HG03558 (cell line): ENCODE measurements at regions not wholly inside any gene's neighbourhood (a gene's known extent, or its start where the extent isn't known, plus 50 kb on each side); places are given as distances from the start of the nearest gene placed in this dataset.

ENCODE experiments used
- ATAC-seq: cut with Tn5 transposase; IDR thresholded peaks from one replicate; pipeline ENCODE4 v1.9.1; 2021; ENCODE audit warnings: moderate number of reproducible peaks; ENCODE audit not compliant: unreplicated experiment; ENCODE audit errors: extremely low read depth

DNA sequence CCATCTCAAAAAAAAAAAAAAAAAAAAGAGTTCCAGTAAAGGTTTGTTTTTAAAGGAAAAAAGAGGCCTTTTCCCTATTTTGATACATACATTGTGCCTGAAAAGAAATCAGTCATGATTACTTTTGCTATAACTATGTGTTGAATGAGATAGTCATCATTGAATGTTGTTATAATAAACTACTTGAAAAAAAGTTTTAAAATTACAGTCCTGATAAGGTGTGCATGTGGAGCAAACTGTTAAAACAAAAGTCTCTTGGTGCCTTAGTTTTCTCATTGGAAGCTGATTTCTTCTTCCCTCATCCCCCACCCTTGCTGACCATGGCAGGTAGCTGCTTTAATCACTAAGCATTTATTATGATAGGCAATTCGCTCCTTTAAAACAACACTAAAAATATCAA lies 172.3 kb upstream of the TBCA start:
- ATAC-seq = no peak

GRCh38 chr5:77947041-77947428 lies 170.9 kb upstream of the TBCA start:
- no peak for ATAC-seq

DNA sequence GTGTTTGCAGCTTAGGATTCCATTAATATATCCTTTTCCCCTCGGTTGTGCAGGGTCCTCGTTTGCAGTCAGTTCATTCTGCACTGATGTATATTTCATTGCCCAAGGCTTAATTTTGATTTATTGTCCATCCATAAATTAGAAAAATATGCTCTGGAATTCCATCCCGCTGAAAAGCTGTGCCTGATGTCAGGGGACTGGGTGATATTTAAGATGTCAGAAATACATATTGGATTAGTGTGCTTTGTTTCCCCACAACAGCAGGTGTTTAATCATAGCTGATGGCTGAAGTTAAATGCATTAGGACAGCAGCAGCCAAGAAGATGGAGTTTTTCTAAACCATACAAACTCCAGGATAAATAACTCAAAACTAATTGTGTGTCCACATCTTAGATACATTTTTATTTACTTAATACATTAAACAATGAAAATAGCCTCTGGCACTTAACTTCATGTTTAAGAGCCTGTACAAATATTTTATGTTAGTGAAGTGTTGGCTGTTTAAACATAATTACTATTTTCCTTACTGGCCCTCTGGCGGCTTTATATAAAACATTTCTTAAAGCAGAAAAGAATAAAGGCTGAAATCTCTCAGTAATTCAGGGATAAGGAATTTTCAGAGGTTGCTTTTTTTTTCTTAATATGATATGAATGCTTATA lies 170.4 kb upstream of the TBCA start:
- no peak for ATAC-seq

DNA sequence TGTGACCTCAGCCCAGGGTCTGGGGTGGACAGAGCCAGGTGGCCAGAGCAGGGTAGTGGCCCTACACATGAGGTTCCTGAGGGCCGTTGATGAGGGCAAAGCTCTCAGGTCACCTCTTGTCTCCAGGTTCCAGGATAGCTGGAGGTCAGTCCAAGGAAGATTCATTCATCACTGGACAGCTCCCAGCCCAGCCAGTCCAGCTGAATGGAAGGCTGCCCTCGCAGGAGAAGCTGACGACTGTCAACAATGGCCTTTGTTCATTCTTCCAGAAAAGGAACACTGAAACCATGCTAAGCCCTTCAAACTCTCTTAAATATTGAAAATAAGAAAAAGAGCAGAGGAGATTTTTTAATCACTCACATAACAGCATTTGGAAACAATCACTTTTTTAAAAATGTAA lies 169.7 kb upstream of the TBCA start:
- no peak for ATAC-seq

- no peak for ATAC-seq
Observed at GRCh38 chr5:77944757-77945340, 168.7 kb upstream of the TBCA start.

- no peak for ATAC-seq
Observed at GRCh38 chr5:77943851-77944250, 167.7 kb upstream of the TBCA start.

- ATAC-seq = no peak
Observed at GRCh38 chr5:77942578-77943239, 166.6 kb upstream of the TBCA start.

GRCh38 chr5:77937015-77937908 lies 161.1 kb upstream of the TBCA start:
- peak; percentile 85 for ATAC-seq

DNA sequence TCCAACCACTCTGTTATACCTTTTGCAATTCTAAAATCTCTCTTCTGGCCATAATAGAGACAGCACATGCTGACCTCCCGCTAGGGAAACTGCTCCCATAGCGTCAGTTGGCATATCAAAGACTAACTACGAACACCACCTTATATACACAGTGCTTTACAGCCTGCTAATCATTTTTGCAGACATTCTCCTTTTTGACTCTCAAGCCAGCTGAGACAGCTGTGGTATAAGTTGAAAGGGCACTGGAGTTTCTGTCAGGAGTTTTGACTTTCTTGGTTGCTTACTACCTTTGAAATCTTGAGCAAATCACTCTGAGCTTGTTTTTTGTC lies 160.2 kb upstream of the TBCA start:
- ATAC-seq = no peak

GRCh38 chr5:77935506-77936364 lies 159.6 kb upstream of the TBCA start:
- no peak for ATAC-seq

DNA sequence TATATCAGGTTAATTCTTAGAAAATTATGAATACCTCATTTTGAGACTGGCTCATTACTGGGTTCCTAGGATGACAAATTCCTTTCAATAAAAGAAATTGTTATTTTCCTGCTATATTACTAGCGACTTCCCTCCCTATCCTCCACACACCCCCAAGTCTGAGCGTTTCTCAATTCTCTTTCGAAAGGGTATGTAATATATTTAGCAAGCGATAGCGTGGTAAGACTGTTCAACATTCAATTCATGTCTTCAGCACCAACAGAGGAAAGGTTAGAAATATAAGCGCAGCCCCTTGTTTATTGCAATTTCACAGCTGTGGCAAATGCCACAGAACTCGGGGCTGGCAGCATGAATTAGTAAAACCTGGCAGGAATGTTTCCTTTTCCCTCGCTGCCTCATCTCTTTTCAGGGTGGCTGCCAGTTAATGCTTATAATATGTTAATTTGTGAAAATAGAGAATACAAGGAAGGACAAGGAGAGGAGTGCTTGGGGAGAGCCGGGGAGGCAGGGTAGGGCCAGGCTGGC lies 152.7 kb upstream of the TBCA start:
- no peak for ATAC-seq

DNA sequence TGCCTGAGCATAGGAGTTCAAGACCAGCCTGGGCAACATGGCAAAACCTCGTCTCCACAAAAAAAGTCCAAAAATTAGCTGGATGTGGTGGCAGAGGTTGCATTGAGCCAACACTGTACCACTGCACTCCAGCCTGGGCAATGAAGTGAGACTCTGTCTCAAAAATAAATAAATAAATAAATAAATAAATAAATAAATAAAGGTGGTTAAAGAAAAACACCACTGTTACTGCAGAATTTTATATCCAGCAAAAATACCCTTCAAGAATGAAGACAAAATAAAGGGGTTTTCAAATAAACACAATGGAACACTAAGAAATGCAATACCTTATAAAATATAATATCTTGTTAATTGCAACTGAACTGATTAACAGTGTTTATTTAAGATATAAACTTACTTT lies 150.2 kb upstream of the TBCA start:
- ATAC-seq = no peak

DNA sequence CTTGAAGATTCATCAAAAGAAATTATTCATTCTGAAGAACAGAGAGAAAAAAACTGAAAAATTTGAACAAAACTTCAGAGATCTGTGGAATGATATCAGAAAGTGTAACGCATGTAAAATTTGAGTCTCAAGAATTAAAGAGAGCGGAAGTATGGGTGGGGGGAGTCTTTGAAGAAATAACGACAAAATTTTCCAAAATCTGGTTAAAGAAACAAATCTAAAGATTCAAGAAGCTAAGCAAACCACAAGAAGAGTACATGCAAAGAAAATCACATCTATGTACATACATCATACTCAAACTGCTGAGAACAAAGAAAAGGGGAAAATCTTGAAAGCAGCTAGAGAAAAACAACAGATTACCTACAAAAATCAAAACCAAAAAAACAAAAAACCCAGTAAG lies 149.4 kb upstream of the TBCA start:
- ATAC-seq = no peak

- ATAC-seq = no peak
Observed at GRCh38 chr5:77924081-77924480, 147.9 kb upstream of the TBCA start.

DNA sequence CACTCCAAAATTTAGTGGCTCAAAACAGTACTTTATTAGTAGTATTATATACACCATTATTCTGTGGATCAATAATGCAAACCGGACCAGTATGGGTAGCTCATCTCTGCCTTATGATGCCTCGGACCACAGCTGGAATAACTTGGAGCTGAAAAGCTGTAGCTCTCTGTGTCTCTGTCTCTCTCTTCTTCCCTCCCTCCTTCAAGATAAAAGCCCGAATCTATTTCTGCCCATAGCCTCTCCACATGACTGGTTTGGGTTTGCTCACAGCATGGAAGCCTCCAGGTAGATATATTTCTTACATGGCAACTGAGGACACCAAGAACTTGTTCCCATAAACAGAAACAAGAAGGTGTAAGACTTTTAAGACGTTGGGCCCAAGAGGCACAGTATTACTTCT lies 147.5 kb upstream of the TBCA start:
- ATAC-seq = no peak

- ATAC-seq = no peak
Observed at GRCh38 chr5:77921094-77921768, 145.1 kb upstream of the TBCA start.

- ATAC-seq = no peak
Observed at GRCh38 chr5:77920359-77921058, 144.4 kb upstream of the TBCA start.

- no peak for ATAC-seq
Observed at GRCh38 chr5:77915346-77915745, 139.2 kb upstream of the TBCA start.

DNA sequence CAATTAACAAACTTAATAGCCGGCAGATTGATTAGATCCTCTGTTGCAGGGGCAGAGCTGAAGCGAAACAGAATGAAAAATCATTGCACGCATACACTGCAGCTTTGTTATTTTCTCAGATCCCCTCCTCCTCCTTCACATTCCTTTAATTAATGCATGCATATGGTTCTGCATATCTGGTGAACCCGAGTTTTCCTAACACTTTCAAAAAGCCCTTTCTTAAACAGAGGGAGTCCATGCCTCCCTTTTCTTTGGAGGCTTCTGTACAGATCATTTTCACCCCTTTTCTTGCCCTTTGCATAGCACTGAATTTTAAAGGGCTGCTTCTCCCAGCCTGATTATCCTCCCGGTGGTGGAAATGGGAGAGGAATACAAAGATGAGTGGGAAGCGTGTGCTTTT lies 136.6 kb upstream of the TBCA start:
- ATAC-seq = no peak
